ENCODE measurements at regions not wholly inside any gene's neighbourhood (a gene's known extent, or its start where the extent isn't known, plus 50 kb on each side); places are given as distances from the start of the nearest gene placed in this dataset.

DNA sequence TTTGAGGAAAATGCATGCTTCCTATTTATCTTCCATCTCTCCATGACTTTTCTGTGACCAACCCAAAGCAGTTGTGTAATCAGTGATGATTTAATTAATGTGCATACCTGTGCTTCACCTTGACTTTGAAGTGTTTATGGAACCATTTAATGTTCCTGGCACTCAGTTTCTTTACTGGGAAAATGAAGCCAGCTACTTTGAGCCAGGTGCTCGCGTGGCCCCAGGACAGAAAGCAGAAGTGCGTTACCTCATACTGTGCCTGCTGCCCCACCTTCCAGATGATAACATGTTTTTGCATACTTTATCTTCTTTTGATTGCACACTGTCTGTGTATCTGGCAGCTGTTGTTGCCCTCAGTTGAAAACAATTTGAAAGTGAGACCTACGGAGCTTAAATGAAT is 61.3 kb downstream of the PMAIP1 start:
- Histone ChIP-seq H3K4me3 (ENCODE audit: low read depth in 1 of 5, low read length in 5 of 5) (no peak overlapping the region), H3K9me3 (ENCODE audit: control insufficient read depth in 5 of 5, low read length in 5 of 5) (no peaks in the 10 kb centered on the region), H3K27ac (ENCODE audit: low read depth, low read length) (no peak overlapping the region), H3K27me3 (ENCODE audit: control insufficient read depth in 5 of 5, insufficient read depth in 4 of 5, low read length in 5 of 5) (peaks cover 0 to 4% (median 0%) of the 10 kb centered on the region in 5 donors), H3K4me1 (ENCODE audit: control insufficient read depth in 5 of 5, insufficient read depth in 5 of 5, low read length in 5 of 5) (no peaks in the 10 kb centered on the region), H3K36me3 (ENCODE audit: control insufficient read depth in 5 of 5, insufficient read depth in 5 of 5, low read length in 5 of 5) (no peaks in the 10 kb centered on the region), H3K9ac (ENCODE audit: low read length in 5 of 5) (no peak overlapping the region)

DNA sequence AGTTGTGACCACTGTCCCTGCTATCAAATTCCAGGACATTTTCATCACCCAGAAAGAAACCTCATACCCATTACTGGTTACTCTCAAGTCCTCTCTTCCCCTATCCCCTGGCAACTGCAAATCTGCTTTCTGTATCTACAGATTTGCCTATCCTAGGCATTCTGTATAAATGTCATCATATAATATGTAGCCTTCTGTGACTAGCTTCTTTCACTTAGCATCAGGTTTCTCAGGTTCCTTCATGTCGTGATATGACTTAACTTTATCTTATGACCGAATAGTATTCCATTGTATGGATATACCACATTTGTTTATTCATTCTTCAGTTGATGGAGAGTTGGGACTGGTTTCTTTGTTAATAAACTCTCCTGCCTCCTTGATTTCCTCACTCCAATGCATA is 60.5 kb downstream of the PMAIP1 start:
- H3K36me3 ChIP-seq (ENCODE audit: control insufficient read depth in 5 of 5, insufficient read depth in 5 of 5, low read length in 5 of 5): no peaks in the 10 kb centered on the region
- H3K27ac ChIP-seq (ENCODE audit: low read depth, low read length): no peak overlapping the region
- no peak overlapping the region for H3K4me3 ChIP-seq (ENCODE audit: low read depth in 1 of 5, low read length in 5 of 5)
- peaks cover 0 to 4% (median 0%) of the 10 kb centered on the region in 5 donors for H3K27me3 ChIP-seq (ENCODE audit: control insufficient read depth in 5 of 5, insufficient read depth in 4 of 5, low read length in 5 of 5)
- no peaks in the 10 kb centered on the region for H3K9me3 ChIP-seq (ENCODE audit: control insufficient read depth in 5 of 5, low read length in 5 of 5)
- no peak overlapping the region for H3K9ac ChIP-seq (ENCODE audit: low read length in 5 of 5)
- H3K4me1 ChIP-seq (ENCODE audit: control insufficient read depth in 5 of 5, insufficient read depth in 5 of 5, low read length in 5 of 5): no peaks in the 10 kb centered on the region

DNA sequence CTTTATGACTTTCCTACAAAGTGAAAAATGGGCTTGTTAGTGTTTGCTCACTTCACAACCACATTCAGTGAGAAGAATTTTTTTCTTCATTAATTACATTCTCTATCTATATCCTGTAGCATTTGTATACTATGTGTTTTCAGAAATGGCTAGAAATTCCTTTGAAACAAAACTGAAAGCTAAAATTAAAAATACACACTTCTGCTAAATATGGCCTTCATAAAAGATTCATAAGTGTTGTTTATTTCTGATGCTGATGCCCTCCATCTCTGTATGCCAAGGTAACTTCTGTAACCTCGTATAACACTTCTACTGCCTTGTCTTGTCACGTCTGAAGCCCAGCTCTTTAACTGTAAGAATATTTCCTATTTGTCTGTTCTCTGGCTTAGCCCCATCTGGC is 59.8 kb downstream of the PMAIP1 start:
- Histone ChIP-seq H3K27me3 (ENCODE audit: control insufficient read depth in 5 of 5, insufficient read depth in 4 of 5, low read length in 5 of 5) (peaks cover 0 to under 1% (median 0%) of the 10 kb centered on the region in 5 donors), H3K4me1 (ENCODE audit: control insufficient read depth in 5 of 5, insufficient read depth in 5 of 5, low read length in 5 of 5) (no peaks in the 10 kb centered on the region), H3K9me3 (ENCODE audit: control insufficient read depth in 5 of 5, low read length in 5 of 5) (no peaks in the 10 kb centered on the region), H3K27ac (ENCODE audit: low read depth, low read length) (no peak overlapping the region), H3K9ac (ENCODE audit: low read length in 5 of 5) (no peak overlapping the region), H3K4me3 (ENCODE audit: low read depth in 1 of 5, low read length in 5 of 5) (no peak overlapping the region), H3K36me3 (ENCODE audit: control insufficient read depth in 5 of 5, insufficient read depth in 5 of 5, low read length in 5 of 5) (no peaks in the 10 kb centered on the region)

DNA sequence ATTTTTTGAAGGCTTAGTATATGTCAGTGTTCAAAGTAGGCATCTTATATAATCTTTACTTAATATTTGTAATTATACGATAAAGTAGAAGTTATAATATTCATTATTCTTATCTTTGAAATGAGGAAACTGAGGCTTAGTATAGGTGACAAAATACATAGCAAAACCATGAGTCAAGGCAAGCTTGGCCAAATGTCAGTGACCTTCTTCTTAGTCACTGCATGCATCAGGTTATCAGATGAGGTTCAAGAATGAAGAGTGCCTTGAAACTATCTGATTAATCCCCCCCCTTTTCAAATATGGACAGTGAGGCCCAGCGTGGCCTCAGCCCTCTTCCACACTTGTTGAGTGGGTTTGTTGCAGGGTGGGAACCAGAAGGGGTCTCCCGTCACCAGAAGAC is 59.3 kb downstream of the PMAIP1 start:
- H3K9me3 ChIP-seq (ENCODE audit: control insufficient read depth in 5 of 5, low read length in 5 of 5): no peaks in the 10 kb centered on the region
- no peak overlapping the region for H3K27ac ChIP-seq (ENCODE audit: low read depth, low read length)

DNA sequence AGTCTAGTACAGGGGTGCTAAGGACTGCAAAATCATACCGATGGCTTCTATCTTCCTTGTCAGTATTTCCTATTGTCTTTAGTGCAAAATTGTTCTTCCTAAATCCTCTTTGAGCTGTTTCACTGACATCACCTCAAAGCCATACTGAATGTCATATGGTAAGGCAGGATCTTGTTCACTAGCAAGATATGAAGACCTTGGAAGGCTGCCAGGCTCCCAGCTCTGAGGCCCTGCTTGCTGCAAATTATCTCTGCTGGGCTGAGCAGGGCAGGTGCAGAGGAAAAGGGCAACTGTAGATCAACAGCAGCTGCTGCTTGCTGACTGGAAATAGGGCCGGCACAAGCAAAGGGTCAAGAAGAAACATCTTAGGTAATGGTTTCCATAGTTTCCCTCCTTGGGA is 58.2 kb downstream of the PMAIP1 start:
- H3K27ac ChIP-seq (ENCODE audit: low read depth, low read length): no peak overlapping the region
- H3K4me3 ChIP-seq (ENCODE audit: low read depth in 1 of 5, low read length in 5 of 5): no peak overlapping the region

More for the DNA sequence above, 59.3 kb downstream of the PMAIP1 start:
- no peak overlapping the region for H3K9ac ChIP-seq (ENCODE audit: low read length in 5 of 5)
- H3K36me3 ChIP-seq (ENCODE audit: control insufficient read depth in 5 of 5, insufficient read depth in 5 of 5, low read length in 5 of 5): no peaks in the 10 kb centered on the region
- H3K4me1 ChIP-seq (ENCODE audit: control insufficient read depth in 5 of 5, insufficient read depth in 5 of 5, low read length in 5 of 5): no peaks in the 10 kb centered on the region
- H3K27me3 ChIP-seq (ENCODE audit: control insufficient read depth in 5 of 5, insufficient read depth in 4 of 5, low read length in 5 of 5): no peaks in the 10 kb centered on the region
- no peak overlapping the region for H3K4me3 ChIP-seq (ENCODE audit: low read depth in 1 of 5, low read length in 5 of 5)

DNA sequence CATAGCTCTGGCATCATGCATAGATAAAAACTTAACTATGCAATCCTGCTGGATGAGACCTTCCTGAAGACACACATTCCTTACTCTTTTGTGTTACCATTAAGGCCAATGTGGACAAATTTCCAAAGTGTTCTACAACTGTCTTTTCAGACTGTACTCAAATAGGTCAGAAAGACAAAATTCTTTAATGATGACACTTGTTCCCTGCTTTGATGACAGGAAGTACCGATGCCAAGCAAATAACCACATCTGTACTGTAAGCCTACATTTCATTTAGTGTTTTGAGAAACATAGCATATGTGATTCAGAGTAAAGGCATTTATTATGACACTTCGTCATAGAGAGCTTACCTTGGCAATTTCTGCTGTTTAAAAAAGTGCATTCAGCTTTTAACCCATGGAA is 55.0 kb downstream of the PMAIP1 start:
- Histone ChIP-seq H3K9me3 (ENCODE audit: control insufficient read depth in 5 of 5, low read length in 5 of 5) (no peaks in the 10 kb centered on the region), H3K27ac (ENCODE audit: low read depth, low read length) (no peak overlapping the region)

More for the DNA sequence above, 58.2 kb downstream of the PMAIP1 start:
- Histone ChIP-seq H3K36me3 (ENCODE audit: control insufficient read depth in 5 of 5, insufficient read depth in 5 of 5, low read length in 5 of 5) (no peaks in the 10 kb centered on the region), H3K9ac (ENCODE audit: low read length in 5 of 5) (no peak overlapping the region), H3K27me3 (ENCODE audit: control insufficient read depth in 5 of 5, insufficient read depth in 4 of 5, low read length in 5 of 5) (no peaks in the 10 kb centered on the region), H3K4me1 (ENCODE audit: control insufficient read depth in 5 of 5, insufficient read depth in 5 of 5, low read length in 5 of 5) (no peaks in the 10 kb centered on the region), H3K9me3 (ENCODE audit: control insufficient read depth in 5 of 5, low read length in 5 of 5) (no peaks in the 10 kb centered on the region)

DNA sequence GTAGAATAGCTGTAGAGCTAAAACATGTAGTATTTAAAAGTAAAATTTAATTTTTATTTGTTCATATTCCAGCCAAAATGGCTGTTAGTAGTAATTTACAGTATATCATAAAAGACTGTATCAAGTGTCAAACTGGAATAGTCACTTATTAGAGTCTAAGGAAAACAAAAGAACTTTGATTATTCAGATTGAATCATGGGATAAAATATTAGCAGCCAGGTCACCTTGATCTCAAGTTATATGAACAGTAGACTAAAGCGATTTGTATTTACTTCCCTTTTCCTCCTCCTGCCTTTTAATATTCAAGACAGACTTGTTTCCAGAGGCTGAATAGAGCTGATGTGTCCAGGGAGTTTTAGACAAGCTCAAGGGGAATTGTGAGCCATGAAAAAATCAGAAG is 54.4 kb downstream of the PMAIP1 start:
- Histone ChIP-seq H3K36me3 (ENCODE audit: control insufficient read depth in 5 of 5, insufficient read depth in 5 of 5, low read length in 5 of 5) (no peaks in the 10 kb centered on the region), H3K27me3 (ENCODE audit: control insufficient read depth in 5 of 5, insufficient read depth in 4 of 5, low read length in 5 of 5) (no peaks in the 10 kb centered on the region), H3K27ac (ENCODE audit: low read depth, low read length) (no peak overlapping the region), H3K4me1 (ENCODE audit: control insufficient read depth in 5 of 5, insufficient read depth in 5 of 5, low read length in 5 of 5) (no peaks in the 10 kb centered on the region), H3K4me3 (ENCODE audit: low read depth in 1 of 5, low read length in 5 of 5) (no peak overlapping the region), H3K9ac (ENCODE audit: low read length in 5 of 5) (no peak overlapping the region), H3K9me3 (ENCODE audit: control insufficient read depth in 5 of 5, low read length in 5 of 5) (no peaks in the 10 kb centered on the region)

More for the DNA sequence above, 55.0 kb downstream of the PMAIP1 start:
- H3K36me3 ChIP-seq (ENCODE audit: control insufficient read depth in 5 of 5, insufficient read depth in 5 of 5, low read length in 5 of 5): no peaks in the 10 kb centered on the region
- H3K9ac ChIP-seq (ENCODE audit: low read length in 5 of 5): no peak overlapping the region
- H3K4me1 ChIP-seq (ENCODE audit: control insufficient read depth in 5 of 5, insufficient read depth in 5 of 5, low read length in 5 of 5): no peaks in the 10 kb centered on the region
- H3K27me3 ChIP-seq (ENCODE audit: control insufficient read depth in 5 of 5, insufficient read depth in 4 of 5, low read length in 5 of 5): no peaks in the 10 kb centered on the region
- no peak overlapping the region for H3K4me3 ChIP-seq (ENCODE audit: low read depth in 1 of 5, low read length in 5 of 5)
